ENCODE measurements at regions not wholly inside any gene's neighbourhood (a gene's known extent, or its start where the extent isn't known, plus 50 kb on each side); places are given as distances from the start of the nearest gene placed in this dataset.

GRCh38 chr6:45830441-45831139, 185.1 kb downstream of the CLIC5 start:
- DNase-seq: peak; percentile 92

GRCh38 chr6:45829873-45830272, 185.8 kb downstream of the CLIC5 start:
- no peak for DNase-seq

GRCh38 chr6:45827952-45828530, 187.6 kb downstream of the CLIC5 start:
- no peak for DNase-seq

GRCh38 chr6:45822873-45823272, 192.8 kb downstream of the CLIC5 start:
- DNase-seq: peak; percentile 58

- DNase-seq: peak; percentile 60
These were observed 193.3 kb downstream of the CLIC5 start for GRCh38 chr6:45822246-45822812.

- no peak for DNase-seq
These were observed 197.0 kb downstream of the CLIC5 start for GRCh38 chr6:45818655-45819054.

- DNase-seq: no peak
These were observed 198.9 kb downstream of the CLIC5 start for GRCh38 chr6:45816674-45817297.

- DNase-seq: no peak
These were observed 200.1 kb downstream of the CLIC5 start for GRCh38 chr6:45815466-45816125.

- no peak for DNase-seq
These were observed 200.9 kb downstream of the CLIC5 start for GRCh38 chr6:45814772-45815171.

- DNase-seq: no peak
These were observed 201.7 kb downstream of the CLIC5 start for GRCh38 chr6:45813943-45814342.

GRCh38 chr6:45812922-45813321, 202.7 kb downstream of the CLIC5 start:
- no peak for DNase-seq

GRCh38 chr6:45808917-45809316, 206.7 kb downstream of the CLIC5 start:
- no peak for DNase-seq

GRCh38 chr6:45808042-45808645, 207.5 kb downstream of the CLIC5 start:
- no peak for DNase-seq

- DNase-seq: no peak
These were observed 208.2 kb downstream of the CLIC5 start for GRCh38 chr6:45807311-45808041.

GRCh38 chr6:45806172-45806571, 209.5 kb downstream of the CLIC5 start:
- DNase-seq: no peak

- peak; percentile 45 for DNase-seq
These were observed 212.6 kb downstream of the CLIC5 start for GRCh38 chr6:45803071-45803470.

GRCh38 chr6:45801471-45802289, 214.0 kb downstream of the CLIC5 start:
- DNase-seq: peak; percentile 95

GRCh38 chr6:45800911-45801310, 214.7 kb downstream of the CLIC5 start:
- DNase-seq: no peak

GRCh38 chr6:45795678-45796077, 220.0 kb downstream of the CLIC5 start:
- DNase-seq: no peak

- DNase-seq: no peak
These were observed 221.2 kb downstream of the CLIC5 start for GRCh38 chr6:45794465-45794864.

Measured in activated CD4-positive, alpha-beta T cell treated with anti-CD3 and anti-CD28 coated beads, Interleukin-2, amount 50 U/mL, for 16 hours (primary cell).